ENCODE measurements at regions not wholly inside any gene's neighbourhood (a gene's known extent, or its start where the extent isn't known, plus 50 kb on each side); places are given as distances from the start of the nearest gene placed in this dataset.

- H3K27ac ChIP-seq, result no peak overlapping the region
- no peak overlapping the region for H3K4me2 ChIP-seq
- no peak overlapping the region for H3K4me3 Mint-ChIP-seq
Observed at GRCh38 chr6:132085731-132086130, 134.6 kb upstream of the CCN2 start.

DNA sequence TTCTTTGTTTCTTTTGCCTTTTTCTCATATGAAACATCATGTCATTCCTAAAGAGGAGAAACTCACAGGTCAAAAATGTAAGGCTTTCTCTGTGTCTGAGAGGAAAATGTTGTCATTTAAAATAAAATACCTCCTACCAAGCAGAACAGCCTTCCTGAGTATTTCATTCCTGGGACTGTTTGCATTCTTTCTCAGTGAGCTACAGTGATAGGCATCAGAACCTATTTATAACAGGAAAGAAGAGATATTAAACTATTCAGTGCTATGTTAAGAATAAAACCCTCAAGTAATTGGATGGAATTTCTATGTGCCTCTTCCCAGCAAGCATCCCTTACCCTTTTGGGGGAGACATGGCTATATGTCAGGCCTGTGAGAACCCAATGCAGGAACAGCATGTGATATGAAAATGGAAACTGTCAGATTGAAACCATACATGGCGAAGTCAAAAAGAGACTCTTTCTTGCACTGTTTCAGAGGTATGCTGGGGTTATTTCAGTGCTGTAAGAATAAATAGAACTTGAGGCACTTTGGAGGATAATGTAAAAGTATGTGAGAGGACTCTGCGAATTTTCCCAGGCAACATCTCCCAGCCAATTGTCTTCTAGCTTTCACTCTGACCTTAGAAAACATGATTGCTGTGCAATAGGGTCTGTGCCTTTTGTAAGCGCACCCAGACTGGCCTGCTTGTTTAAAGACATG is 133.8 kb upstream of the CCN2 start:
- no peaks in the 10 kb centered on the region for H3K79me2 ChIP-seq (ENCODE audit: low read depth)
- DNase-seq (ENCODE audit: low spot score), result no peak
- H3K9ac ChIP-seq, result no peak overlapping the region
- peaks cover 14% of the 10 kb centered on the region for H3K4me1 Mint-ChIP-seq
- H3K4me3 ChIP-seq, result no peak overlapping the region
- H3K9me3 Mint-ChIP-seq, result peaks cover 2% of the 10 kb centered on the region
- peaks cover 2% of the 10 kb centered on the region for H3K27me3 Mint-ChIP-seq (ENCODE audit: insufficient read depth, low read depth)
- H3K4me3 Mint-ChIP-seq, result no peak overlapping the region
- no peaks in the 10 kb centered on the region for H3F3A ChIP-seq (ENCODE audit: low read depth)
- H4K20me1 ChIP-seq (ENCODE audit: low read depth), result no peaks in the 10 kb centered on the region
- H3K27ac ChIP-seq, result no peak overlapping the region
- H3K27me3 ChIP-seq, result no peaks in the 10 kb centered on the region
- no peaks in the 10 kb centered on the region for H3K4me1 ChIP-seq
- H2AFZ ChIP-seq (replicated peaks), result no peak overlapping the region
- no peaks in the 10 kb centered on the region for H3K36me3 ChIP-seq
- TF ChIP-seq EZH2 (IDR thresholded peaks at IDR 0.05), result no peak
- no peak for TF ChIP-seq CTCF (IDR thresholded peaks at IDR 0.05)
- TF ChIP-seq EZH2phosphoT487 (IDR thresholded peaks at IDR 0.05), result no peak
- H3K27ac Mint-ChIP-seq, result peak overlapping the region; percentile 80
- no peak overlapping the region for H3K4me2 ChIP-seq
- H3K9me3 ChIP-seq (ENCODE audit: low read depth), result no peaks in the 10 kb centered on the region
- H3K36me3 Mint-ChIP-seq, result no peaks in the 10 kb centered on the region

More at GRCh38 chr6:132085731-132086130, 134.6 kb upstream of the CCN2 start:
- Histone ChIP-seq H3K79me2 (ENCODE audit: low read depth) (no peaks in the 10 kb centered on the region), H3K36me3 (no peaks in the 10 kb centered on the region), H4K20me1 (ENCODE audit: low read depth) (no peaks in the 10 kb centered on the region), H3F3A (ENCODE audit: low read depth) (no peaks in the 10 kb centered on the region), H3K4me3 (no peak overlapping the region), H2AFZ (replicated peaks) (no peak overlapping the region), H3K9ac (no peak overlapping the region), H3K9me3 (ENCODE audit: low read depth) (no peaks in the 10 kb centered on the region), H3K4me1 (no peaks in the 10 kb centered on the region), H3K27me3 (no peaks in the 10 kb centered on the region)
- H3K27ac Mint-ChIP-seq, result no peak overlapping the region
- H3K4me1 Mint-ChIP-seq, result peaks cover 14% of the 10 kb centered on the region
- peaks cover 2% of the 10 kb centered on the region for H3K9me3 Mint-ChIP-seq
- TF ChIP-seq EZH2 (IDR thresholded peaks at IDR 0.05) (no peak), CTCF (IDR thresholded peaks at IDR 0.05) (no peak), EZH2phosphoT487 (IDR thresholded peaks at IDR 0.05) (no peak)
- no peak for DNase-seq (ENCODE audit: low spot score)
- H3K36me3 Mint-ChIP-seq, result peaks cover 1% of the 10 kb centered on the region
- H3K27me3 Mint-ChIP-seq (ENCODE audit: insufficient read depth, low read depth), result peaks cover 2% of the 10 kb centered on the region

DNA sequence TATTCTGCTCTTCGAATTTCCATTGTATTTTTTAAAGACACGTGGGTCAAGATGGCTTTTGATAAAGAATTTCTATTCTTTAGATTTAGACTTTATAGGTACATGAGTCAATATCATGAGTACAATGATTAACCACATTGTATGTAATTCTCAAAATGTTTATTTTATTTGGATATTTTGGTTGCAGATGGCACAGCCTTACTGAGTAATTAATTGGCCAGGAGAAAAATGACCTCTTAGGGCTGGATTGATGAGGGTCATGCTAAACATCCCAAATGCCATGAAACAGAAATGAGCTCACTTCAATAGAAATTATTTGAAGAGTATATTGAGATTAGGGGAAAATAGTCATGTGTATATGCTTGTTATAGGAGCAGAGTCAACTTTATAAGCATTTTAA is 131.2 kb upstream of the CCN2 start:
- Histone ChIP-seq H2AFZ (replicated peaks) (no peak overlapping the region), H3K4me3 (no peak overlapping the region), H3K79me2 (ENCODE audit: low read depth) (no peaks in the 10 kb centered on the region), H4K20me1 (ENCODE audit: low read depth) (no peaks in the 10 kb centered on the region), H3K9ac (no peak overlapping the region), H3F3A (ENCODE audit: low read depth) (no peaks in the 10 kb centered on the region), H3K27ac (no peak overlapping the region), H3K4me1 (no peaks in the 10 kb centered on the region), H3K27me3 (no peaks in the 10 kb centered on the region), H3K9me3 (ENCODE audit: low read depth) (no peaks in the 10 kb centered on the region), H3K36me3 (no peaks in the 10 kb centered on the region), H3K4me2 (no peak overlapping the region)
- no peak overlapping the region for H3K4me3 Mint-ChIP-seq
- H3K9me3 Mint-ChIP-seq, result no peaks in the 10 kb centered on the region
- H3K27ac Mint-ChIP-seq, result no peak overlapping the region
- H3K4me1 Mint-ChIP-seq, result peaks cover 9% of the 10 kb centered on the region
- H3K36me3 Mint-ChIP-seq, result no peaks in the 10 kb centered on the region
- TF ChIP-seq CTCF (IDR thresholded peaks at IDR 0.05) (no peak), EZH2 (IDR thresholded peaks at IDR 0.05) (no peak), EZH2phosphoT487 (IDR thresholded peaks at IDR 0.05) (no peak)
- DNase-seq (ENCODE audit: low spot score), result no peak
- H3K27me3 Mint-ChIP-seq (ENCODE audit: insufficient read depth, low read depth), result peaks cover 2% of the 10 kb centered on the region

Measured in neural progenitor cell (in vitro differentiated cells).